ENCODE measurements at regions not wholly inside any gene's neighbourhood (a gene's known extent, or its start where the extent isn't known, plus 50 kb on each side); places are given as distances from the start of the nearest gene placed in this dataset.
"Not testable (repeated sequence)": the region's sequence is repeated elsewhere in the genome, so short reads cannot be mapped to it uniquely, and the experiment has no call there.

DNA sequence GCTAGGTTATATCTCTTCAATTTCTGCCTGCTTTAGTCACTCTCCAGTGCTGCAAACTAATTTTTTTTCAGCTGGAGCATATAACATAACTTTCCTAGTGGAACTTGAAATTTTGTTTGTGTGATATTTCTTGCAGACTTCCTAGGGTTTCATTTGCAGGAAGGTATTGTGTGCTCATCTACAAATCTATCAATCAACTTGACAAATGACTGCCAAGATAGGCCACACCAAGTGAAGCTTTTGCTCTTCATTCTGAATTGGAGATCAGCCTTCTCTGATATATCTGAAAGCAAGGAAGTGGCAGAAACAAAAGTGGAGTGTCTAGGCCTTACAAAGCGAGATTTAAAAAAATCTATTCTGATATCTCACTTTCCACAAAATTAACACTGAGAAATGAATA is 551.1 kb upstream of the LRFN5 start:
- DNase-seq, result no peak

DNA sequence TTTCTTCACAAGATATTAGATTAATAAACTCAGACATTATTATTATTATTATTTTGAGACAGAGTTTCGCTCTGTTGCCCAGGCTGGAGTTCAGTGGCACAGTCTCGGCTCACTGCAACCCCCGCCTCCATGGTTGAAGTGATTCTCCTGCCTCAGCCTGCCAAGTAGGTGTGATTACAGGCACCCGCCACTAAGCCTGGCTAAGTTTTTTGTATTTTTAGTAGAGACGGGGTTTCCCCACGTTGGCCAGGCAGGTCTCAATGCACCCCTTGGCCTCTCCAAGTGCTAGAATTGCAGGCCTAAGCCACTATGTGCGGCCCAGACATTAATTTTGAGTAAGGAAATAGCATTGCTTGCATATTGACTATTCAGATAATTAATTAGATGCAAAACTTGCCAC is 554.9 kb upstream of the LRFN5 start:
- DNase-seq, result no peak

- DNase-seq, result no peak
Measured at GRCh38 chr14:41047763-41048162, 558.9 kb upstream of the LRFN5 start.

DNA sequence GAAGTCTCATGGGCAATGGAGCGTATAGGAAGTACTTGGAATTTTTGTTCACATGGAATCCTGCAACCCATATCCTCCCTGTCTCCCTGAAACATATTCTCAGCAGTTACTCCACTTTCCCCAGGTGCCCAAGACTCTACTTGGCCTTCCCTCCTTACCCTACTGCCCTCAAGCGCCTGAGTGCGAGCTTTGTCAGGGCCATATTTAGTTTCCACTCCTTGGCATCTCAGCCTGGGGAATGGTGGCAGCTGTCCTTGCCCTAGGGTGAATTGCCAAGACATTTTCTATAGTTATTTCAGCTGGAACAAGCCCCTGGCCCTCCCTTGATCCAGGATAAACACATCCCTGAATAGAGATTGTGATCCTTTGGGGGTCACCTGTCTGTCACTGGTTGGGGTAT is 569.3 kb upstream of the LRFN5 start:
- DNase-seq, result no peak

- no peak for DNase-seq
Measured at GRCh38 chr14:41034969-41035368, 571.7 kb upstream of the LRFN5 start.

- DNase-seq, result no peak
Measured at GRCh38 chr14:41022932-41023331, 583.7 kb upstream of the LRFN5 start.

DNA sequence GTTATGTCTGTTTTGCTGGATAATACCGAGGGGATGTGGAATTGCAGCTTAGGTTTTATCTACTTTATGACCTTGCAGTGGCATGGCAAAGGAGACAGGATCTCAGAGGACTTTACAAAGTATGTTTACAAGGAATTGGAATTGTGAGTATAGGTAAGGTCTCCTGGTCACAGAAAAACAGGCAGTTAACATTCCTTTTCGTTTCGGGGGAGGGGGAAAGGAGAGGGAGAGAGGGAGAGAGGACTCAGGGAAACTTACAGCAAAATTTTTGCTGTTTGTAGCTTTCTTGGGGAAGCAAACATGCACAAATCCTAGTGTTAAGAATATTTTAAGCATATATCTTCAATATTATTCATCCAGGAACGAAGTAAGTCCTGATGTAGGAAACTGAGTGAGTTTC is 590.5 kb upstream of the LRFN5 start:
- DNase-seq, result no peak

- DNase-seq, result no peak
Measured at GRCh38 chr14:41000350-41000749, 606.3 kb upstream of the LRFN5 start.

GRCh38 chr14:40989260-40989659 is 617.4 kb upstream of the LRFN5 start:
- no peak for DNase-seq

- peak; percentile 51 for DNase-seq
Measured at GRCh38 chr14:40987481-40987880, 619.2 kb upstream of the LRFN5 start.

DNA sequence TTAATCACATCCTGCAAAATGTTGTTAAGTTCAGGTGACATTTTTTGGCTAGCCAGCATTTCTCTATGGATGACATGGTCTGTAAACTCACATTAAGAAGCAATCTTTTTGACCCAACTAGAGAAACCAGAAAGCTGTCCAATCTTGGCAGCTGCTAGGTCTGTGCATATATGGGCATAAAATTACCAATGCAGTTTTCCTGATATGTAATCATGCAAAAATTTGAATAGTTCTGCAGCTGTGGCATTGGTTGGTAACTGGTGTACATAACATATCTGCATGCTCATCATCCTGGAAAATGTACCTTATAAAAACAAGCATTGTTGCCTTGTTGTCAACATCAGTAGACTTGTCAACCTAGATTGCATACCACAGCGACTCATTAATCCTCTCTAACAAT is 620.0 kb upstream of the LRFN5 start:
- DNase-seq, result peak; percentile 13

DNA sequence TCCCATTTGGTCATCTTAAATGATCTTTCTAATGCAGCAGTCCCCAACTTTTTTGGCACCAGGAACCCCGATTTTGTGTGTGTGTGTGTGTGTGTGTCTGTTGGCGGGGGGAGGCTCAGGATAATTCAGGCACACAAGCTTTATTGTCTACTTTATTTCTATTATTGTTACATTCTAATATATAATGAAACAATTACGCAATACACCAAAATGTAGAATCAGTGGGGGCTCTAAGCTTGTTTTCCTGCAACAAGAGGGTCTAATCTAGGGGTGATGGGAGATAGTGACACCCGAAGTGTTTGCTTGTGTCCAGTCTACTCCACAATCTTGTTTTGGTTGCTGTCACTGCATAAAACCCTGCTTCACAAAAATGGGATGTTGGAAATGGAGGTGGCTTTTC is 621.1 kb upstream of the LRFN5 start:
- no peak for DNase-seq

DNA sequence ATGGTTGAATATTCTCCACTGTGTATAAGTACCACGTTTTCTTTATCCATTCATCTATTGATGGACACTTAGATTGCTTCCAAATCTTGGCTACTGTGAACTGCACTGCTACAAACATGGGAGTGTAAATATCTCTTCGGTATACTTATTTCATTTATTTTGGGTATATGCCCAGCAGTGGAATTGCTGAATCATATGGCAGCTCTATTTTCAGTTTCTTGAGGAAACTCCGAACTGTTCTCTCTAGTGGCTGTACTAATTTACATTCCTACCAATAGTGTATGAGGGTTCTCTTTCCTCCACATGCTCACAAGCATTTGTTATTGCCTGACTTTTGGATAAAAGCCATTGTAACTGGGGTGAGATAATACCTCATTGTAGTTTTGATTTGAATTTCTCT is 623.1 kb upstream of the LRFN5 start:
- DNase-seq, result no peak

DNA sequence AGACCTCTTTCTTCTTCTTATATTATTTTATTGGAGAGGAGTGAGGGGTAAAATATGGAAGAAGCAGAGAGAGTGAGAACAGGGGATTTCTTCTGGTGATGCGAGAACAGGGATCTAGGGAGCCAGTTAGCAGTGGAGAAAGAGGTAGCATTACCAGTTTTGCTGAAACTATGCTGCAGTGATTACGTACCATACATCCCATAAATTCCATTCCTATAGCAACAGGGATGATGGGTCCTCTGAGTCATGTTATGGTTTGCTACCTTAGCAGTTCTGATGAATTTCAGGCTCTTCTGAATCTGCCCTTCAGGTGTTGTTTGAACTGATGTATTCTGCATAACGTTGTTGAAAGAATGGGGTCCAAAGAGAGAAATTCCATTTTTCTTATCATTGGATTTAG is 625.4 kb upstream of the LRFN5 start:
- DNase-seq, result peak; percentile 14

- not testable (repeated sequence) for DNase-seq
Measured at GRCh38 chr14:40960257-40960656, 646.4 kb upstream of the LRFN5 start.

- peak; percentile 50 for DNase-seq
Measured at GRCh38 chr14:40955131-40955505, 651.6 kb upstream of the LRFN5 start.

DNA sequence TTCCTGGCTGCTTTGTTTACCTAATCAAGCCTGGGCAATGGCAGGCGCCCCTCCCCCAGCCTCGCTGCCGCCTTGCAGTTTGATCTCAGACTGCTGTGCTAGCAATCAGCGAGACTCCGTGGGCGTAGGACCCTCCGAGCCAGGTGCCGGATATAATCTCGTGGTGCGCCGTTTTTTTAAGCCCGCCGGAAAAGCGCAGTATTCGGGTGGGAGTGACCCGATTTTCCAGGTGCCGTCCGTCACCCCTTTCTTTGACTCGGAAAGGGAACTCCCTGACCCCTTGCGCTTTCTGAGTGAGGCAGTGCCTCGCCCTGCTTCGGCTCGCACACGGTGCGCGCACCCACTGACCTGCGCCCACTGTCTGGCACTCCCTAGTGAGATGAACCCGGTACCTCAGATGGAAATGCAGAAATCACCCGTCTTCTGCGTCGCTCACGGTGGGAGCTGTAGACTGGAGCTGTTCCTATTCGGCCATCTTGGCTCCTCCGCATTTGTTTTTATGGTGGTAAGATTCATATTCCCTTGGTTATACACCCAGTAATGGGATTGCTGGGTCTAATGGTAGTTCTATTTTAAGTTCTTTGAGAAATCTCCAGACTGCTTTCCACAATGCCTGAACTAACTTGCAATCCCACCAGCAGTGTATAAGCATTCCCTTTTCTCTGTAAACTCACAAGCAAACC is 652.1 kb upstream of the LRFN5 start:
- peak; percentile 51 for DNase-seq

DNA sequence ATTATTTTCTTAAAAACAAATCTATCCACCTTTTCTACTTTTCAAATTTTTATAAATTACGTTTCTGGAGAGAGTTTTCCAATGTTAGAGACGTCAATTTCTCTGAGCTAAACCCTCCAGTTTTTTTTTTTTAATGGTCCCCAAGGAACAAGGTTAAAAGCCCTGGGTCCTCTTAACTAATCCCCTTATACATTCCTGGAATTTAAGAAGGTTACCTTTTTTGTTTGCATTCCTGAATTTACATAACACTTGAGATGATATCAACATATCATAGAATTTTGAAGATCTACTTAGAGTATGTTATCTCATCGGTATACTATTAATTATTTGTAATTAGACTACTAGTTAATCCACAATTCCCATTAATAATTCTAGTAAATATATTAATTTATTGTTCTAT is 662.2 kb upstream of the LRFN5 start:
- DNase-seq, result no peak

GRCh38 chr14:40936861-40937260 is 669.8 kb upstream of the LRFN5 start:
- no peak for DNase-seq

GRCh38 chr14:40920380-40920779 is 686.3 kb upstream of the LRFN5 start:
- DNase-seq, result no peak

GRCh38 chr14:40911141-40911540 is 695.5 kb upstream of the LRFN5 start:
- DNase-seq, result no peak

GRCh38 chr14:40909906-40910305 is 696.8 kb upstream of the LRFN5 start:
- DNase-seq, result no peak

DNA sequence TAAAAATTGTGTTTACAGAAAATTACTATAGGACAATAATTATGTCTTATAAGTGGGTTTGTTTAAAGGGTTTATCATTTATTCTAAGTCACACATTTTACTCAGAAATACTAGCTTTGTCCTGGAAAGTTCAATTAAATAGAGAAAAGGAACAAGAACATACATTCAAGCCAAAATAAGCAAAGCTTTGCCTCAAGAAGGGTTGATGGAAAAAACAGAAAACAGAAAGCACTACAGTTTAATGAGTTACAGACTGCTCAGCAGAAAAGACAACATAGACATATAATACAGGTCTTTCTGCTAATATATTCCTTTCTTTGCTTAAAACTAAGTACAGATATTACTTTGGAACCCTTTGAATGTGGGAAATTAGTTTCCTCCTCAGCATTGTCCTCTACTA is 703.0 kb upstream of the LRFN5 start:
- no peak for DNase-seq

- no peak for DNase-seq
Measured at GRCh38 chr14:40899435-40899834, 707.2 kb upstream of the LRFN5 start.

- no peak for DNase-seq
Measured at GRCh38 chr14:40894846-40895245, 711.8 kb upstream of the LRFN5 start.

DNA sequence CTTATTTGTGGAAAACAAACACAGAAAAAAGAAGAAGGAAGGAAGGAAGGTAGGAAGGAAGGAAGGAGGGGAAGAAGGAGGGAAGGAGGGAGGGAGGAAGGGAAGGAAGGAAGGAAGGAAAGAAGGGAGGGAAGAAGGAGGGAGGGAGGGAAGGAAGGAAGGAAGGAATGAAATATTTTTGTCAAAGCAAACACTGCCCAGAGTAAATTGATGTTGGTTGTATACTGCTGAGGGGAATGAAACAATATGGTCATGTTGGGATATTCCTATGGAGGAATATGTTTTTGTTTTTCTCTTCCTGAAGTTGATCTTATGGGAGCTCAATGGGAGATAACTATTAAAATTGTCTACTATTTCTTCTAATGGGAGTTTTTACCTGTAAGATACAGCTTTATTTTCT is 717.5 kb upstream of the LRFN5 start:
- DNase-seq, result no peak
